NCI-H1048 (cell line): ENCODE measurements at regions not wholly inside any gene's neighbourhood (a gene's known extent, or its start where the extent isn't known, plus 50 kb on each side); places are given as distances from the start of the nearest gene placed in this dataset.
"Not testable (repeated sequence)": the region's sequence is repeated elsewhere in the genome, so short reads cannot be mapped to it uniquely, and the experiment has no call there.

Experiments
- DNase-seq: peaks from one replicate; lab custom pipeline; 2025; lab: John Stamatoyannopoulos, UW

- DNase-seq: no peak
Observed at GRCh38 chr5:10921160-10921559, 160.1 kb upstream of the DAP start.

- DNase-seq: no peak
Observed at GRCh38 chr5:10920400-10920799, 159.4 kb upstream of the DAP start.

GRCh38 chr5:10914741-10915480 is 153.9 kb upstream of the DAP start:
- no peak for DNase-seq

GRCh38 chr5:10913841-10914240 is 152.8 kb upstream of the DAP start:
- DNase-seq: peak; percentile 16

DNA sequence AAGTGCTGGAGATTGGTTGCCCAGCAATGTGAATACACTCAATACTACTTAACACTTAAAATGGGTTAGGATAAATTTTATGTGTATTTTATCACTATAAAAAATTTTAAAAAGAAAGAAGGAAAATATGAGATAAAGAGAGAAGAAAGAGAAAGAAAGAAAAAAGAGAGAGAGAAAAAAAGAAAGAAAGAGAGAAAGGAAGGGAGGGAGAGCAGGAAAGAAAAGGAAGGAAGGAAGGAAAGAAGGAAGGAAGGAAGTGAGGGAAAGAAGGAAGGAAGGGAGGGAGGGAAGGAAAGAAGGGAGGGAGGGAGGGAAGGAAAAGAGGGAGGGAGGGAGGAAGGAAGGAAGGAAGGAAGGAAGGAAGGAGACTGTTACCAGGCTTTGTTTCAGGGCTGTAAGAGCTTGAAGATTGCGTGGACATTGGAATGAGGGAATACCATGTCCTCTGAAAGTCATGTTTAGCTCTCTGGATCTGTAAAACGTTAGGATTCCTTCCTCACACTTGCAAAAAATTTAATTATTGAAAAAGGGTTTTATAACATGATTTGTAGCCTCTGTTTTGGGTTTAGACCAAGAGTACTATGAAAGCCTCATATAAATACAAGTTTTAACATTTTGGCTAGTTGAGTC is 152.3 kb upstream of the DAP start:
- DNase-seq: no peak

DNA sequence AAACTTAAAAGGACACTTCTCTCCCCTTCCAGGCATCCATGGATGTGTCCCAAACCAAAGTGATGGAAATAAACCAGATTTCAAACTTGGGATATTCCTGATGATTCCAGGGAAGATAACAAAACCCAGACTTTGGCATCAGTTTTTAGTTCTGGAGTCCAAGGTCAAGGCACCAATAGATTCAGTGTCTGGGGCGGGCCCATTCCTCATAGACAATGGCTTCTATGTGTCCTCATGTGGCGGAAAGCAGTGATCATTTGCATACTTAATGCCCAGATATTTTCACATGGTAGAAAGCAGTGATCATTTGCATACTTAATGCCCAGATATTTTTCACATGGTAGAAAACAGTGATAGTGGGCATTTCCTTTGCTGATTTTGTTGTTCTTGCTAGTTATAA is 151.4 kb upstream of the DAP start:
- DNase-seq: peak; percentile 92

DNA sequence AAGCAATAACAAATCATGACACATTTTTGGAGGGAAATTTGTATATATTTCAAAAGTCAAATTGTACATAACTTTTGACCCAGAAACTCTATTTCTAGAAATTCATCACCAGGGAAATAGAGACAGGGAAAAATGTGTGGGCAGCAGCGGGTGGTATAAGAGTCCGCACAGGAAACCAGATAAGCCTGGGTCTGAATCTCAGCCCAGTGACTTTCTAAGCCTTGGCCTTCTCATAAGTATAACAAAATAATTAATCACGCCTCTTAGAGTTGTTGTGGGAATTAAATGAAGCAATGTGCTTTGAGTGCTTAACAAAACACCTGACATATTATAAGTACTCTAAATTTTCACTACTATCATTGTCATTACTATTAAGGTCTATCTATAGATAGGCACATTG is 149.2 kb upstream of the DAP start:
- DNase-seq: no peak

DNA sequence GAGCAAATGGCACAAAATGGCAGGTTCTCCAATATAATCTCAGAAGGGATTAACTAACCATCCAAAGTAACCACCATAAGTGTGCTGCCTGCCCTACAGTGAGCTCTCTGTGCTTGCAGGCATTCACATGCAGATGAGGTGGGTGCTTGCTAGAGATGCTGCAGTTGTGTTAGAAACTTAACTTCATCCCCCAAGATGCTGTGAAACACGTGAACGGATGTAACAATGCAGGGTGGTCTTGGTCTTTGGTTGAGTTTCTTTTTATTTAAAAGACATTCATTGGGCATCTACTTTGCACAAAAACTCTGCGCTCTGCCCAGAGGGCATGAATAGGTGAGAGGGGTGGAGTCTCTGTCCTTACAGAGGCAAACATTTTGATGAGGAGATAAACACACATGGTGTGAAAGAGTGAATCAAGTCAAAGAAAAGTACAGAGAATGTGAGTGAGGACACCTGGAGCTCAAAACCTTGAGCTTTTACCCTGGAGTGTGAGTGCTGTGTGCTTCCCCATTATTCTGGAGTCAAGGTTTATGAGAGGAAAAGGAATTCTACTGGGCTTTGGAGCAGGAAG is 143.9 kb upstream of the DAP start:
- no peak for DNase-seq

DNA sequence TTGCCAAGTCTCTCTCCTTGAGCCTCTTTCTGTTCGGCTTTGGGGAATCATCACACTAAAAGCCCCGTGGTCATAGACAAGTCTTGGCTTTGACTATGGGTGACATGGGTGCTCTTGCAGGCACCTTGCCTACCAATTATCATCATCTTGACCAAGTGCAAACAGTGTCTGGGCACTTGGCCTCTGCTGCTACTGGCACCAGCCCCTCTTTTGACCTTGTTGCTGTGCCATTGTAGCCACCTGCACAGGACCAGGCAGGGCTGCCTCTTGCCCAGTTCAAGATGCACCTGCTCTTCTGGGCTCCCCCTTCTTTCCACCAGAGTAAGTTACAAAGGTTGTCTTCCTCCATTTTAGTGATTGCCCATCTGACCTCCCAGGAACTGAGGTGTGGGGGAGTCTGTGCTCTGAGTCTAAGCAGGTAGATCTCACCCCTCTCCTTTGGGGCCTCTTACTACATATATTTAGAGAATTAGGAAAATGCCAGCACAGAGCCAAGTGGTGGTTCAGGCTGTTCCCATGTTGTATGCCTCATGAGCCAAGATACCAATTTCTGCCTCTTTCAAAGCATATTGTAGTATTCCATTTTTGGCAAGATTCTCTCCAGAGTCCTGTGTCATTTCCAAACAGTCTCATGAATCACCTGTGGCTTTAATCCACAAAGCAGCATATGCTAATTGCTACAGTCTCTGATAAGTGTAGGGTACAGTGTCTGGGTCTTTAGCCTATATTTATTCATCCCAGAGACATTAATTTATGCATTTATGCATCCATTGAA is 142.9 kb upstream of the DAP start:
- no peak for DNase-seq

DNA sequence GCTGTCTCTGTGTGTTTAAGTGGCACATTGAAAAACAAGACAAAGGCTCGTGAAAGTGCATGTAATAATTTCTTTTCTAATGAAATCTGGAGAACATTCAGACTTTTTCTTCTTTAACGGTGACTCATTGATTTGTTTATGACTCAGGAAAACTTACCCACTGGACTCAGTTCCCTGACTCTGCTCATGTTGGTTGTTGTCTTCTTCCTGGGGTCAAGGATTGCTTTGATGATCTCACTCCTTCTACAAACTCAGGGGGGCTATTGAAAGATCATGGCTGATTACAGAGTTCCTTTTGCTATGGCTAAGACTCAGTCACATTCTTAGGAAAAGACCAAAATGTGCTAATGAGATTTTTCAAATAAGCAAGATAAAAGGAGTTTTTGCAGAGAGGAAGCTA is 141.1 kb upstream of the DAP start:
- DNase-seq: no peak

DNA sequence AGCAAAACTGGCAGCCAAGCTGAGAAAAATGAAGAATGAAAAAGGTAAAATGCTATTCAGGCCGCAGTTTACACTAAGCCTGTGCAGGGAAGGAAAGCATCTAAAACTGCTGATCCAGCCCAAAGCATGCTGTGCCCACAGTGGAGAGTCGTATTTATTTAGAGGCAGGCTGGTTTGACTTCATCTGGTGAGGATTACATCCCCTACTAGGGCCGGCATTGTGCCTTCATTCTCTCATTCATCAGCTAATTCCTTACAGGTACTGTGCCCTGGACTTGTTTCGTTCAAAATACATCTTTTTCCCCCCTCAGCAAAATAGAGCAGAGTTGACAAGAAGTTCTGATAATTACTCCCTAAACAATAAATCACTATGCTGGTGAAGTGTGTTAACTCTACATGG is 137.5 kb upstream of the DAP start:
- no peak for DNase-seq

DNA sequence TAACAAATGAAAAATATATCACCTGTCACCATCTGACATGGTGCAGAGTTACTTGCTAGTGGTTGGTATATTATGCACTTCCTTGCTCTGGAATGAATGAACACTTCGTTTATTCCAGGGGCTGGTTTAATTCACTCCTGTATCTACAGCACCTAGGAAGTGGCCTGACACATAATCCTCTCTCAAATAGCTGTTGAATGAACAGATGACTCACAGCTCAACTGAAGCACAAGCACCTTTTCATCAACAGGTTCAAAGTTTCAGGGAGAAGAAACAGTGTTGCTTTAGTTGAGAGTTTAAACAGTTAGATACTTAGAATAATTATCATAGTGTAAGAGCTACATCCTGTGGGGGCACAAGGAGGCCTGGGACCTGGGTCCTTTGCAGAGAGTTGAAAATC is 135.0 kb upstream of the DAP start:
- DNase-seq: no peak

DNA sequence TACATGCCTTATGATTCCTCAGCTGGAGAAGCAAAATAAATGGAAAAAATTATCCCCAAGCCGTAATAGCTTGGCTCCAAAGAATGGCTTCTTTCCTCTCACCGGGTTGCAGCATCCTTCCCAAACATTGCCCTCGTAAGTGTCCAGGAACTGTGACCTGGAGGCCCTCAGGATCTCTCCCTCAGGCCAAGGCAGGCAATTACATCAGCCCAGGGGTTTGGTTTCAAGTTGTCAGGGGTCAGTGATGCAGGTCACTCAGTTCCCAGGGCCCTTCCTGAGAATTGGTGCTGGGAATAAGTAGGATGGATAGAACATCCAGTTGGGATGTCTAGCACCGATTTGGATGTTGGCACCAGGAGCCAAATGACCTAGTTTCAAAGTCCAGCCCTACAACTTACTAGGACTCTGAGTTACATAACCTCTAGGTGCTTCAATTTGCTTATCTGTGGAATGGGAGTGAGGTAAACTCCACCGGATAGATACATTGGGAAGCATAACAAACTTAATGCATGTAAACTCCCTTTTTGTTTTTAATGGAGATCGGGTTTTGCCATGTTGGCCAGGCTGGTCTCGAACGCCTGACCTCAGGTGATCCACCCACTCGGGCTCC is 133.5 kb upstream of the DAP start:
- no peak for DNase-seq

GRCh38 chr5:10892911-10893215 is 131.8 kb upstream of the DAP start:
- DNase-seq: no peak

DNA sequence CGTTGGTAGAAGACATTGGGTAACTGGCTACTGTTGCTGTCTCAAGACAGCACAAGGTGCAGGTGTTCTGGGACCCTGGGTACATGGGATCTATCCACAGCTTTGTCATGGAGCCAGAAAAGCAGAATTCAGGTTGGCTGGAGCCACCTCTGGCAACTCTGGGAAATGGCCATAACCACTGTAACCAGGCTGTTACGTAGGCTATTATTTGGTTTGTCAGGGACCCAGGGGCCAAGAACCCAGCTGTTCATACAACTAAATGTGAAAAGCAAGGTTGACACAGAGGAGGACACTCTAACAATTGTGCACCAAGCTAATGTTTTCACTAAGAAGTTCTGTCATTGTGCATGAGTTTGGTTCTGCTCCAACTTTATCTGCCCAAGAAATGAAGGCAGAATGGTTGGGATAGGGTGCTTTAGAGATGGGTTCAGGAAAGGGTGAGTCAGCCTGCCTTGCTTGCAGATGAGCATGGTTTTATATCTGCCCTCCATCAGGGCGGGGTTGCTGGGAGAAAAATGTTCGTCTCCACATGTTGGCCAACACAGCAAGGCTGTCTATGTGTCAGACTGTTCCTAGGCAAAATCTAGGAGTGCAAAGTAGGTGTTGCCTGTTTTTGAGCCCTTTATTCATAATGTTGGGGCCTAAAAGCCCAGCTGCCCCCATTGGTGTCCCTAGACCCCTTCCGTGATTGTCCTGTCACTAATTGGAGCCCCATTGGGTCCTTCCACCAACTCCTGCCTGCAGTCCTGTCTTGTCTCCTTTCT is 131.3 kb upstream of the DAP start:
- no peak for DNase-seq

DNA sequence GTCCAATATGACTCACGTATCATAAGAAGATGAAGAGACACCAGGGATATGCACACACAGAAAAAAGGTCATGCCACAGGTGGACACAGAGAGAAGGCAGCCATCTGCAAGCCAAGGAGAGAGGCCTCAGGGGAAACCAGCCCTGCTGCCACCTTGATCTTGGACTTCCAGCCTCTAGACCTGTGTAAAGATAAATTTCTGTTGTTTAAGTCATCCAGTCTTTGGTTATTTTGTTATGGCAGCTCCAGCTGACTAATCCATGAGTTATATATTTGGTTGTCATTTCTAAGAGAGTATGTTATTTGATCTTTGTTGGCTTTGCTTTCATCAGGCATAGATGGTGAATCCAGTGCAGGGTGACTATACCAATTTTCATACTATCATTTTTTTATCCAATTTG is 130.2 kb upstream of the DAP start:
- no peak for DNase-seq

DNA sequence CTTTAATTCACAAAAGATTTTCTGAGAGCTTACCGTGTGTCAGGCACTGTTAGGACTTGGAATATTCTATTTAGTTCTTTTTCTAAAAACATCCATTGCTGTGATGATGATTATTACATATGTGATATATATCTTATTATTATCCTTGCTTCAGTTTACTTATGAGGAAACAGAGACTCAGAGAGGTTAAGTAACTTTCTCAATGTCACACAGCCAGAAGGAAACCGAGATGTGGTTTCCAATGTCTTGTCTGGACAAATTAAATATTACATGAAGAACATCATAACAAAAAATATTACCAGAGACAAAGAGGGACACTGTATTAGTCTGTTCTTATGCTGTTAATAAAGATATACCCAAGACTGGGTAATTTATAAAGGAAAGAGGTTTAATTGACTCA is 125.5 kb upstream of the DAP start:
- DNase-seq: no peak

DNA sequence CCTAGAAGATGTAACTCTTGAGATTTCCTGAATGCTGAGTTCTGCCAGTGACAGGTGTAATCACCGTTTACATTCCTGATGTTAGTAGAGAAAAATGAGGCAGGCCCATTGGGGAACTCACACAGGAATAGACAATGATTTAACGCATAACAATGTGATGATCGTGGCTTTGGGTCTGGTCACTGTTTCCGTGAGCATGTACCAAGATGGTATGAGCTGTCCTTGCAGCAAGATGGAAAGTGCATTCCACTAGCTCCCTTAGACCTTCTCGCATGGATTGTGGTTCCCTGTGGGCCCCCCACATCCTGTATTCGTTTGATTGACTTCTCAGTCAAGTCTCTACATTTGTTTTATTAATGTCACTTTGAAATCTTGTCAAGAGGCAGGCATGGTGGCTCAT is 124.0 kb upstream of the DAP start:
- no peak for DNase-seq

DNA sequence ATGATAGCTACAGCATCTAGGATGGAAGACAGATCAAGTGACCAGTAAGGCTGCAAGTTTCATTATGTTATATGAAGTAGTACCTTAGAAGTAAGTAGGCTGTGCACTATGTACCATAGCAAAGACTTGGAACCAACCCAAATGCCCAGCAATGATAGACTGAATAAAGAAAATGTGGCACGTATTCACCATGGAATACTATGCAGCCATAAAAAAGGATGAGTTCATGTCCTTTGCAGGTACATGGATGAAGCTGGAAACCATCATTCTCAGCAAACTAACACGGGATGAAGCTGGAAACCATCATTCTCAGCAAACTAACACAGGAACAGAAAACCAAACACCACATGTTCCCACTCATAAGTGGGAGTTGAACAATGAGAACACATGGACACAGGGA is 122.9 kb upstream of the DAP start:
- DNase-seq: not testable (repeated sequence)

- DNase-seq: no peak
Observed at GRCh38 chr5:10880934-10881333, 119.9 kb upstream of the DAP start.

- DNase-seq: not testable (repeated sequence)
Observed at GRCh38 chr5:10876996-10877395, 116.0 kb upstream of the DAP start.
